ENCODE measurements at regions not wholly inside any gene's neighbourhood (a gene's known extent, or its start where the extent isn't known, plus 50 kb on each side); places are given as distances from the start of the nearest gene placed in this dataset.

GRCh38 chr22:49525801-49526535 lies 301.7 kb downstream of the BRD1 start:
- H3K27ac Mint-ChIP-seq, result no peak overlapping the region
- H3K4me3 Mint-ChIP-seq, result no peak overlapping the region
- peaks cover 2% of the 10 kb centered on the region for H3K9me3 Mint-ChIP-seq
- H3K36me3 Mint-ChIP-seq (ENCODE audit: low read depth), result peaks cover 2% of the 10 kb centered on the region
- DNase-seq, result no peak
- CTCF ChIA-PET, result no interaction called here
- H3K4me1 Mint-ChIP-seq, result no peaks in the 10 kb centered on the region
- no peaks in the 10 kb centered on the region for H3K27me3 Mint-ChIP-seq
- POLR2A ChIA-PET, result no interaction called here

- Mint-ChIP-seq H3K4me3 (no peak overlapping the region), H3K36me3 (ENCODE audit: low read depth) (peaks cover under 1% of the 10 kb centered on the region), H3K27me3 (no peaks in the 10 kb centered on the region), H3K27ac (no peak overlapping the region), H3K4me1 (no peaks in the 10 kb centered on the region), H3K9me3 (peaks cover 2% of the 10 kb centered on the region)
- CTCF ChIA-PET, result no interaction called here
- POLR2A ChIA-PET, result no interaction called here
- no peak for DNase-seq
Observed at GRCh38 chr22:49525360-49525759, 302.3 kb downstream of the BRD1 start.

- no peaks in the 10 kb centered on the region for H3K27me3 Mint-ChIP-seq
- no peak overlapping the region for H3K27ac Mint-ChIP-seq
- CTCF ChIA-PET, result no interaction called here
Observed at GRCh38 chr22:49524362-49524761, 303.3 kb downstream of the BRD1 start.

GRCh38 chr22:49523374-49524008 lies 304.2 kb downstream of the BRD1 start:
- Mint-ChIP-seq H3K27me3 (no peaks in the 10 kb centered on the region), H3K4me1 (no peaks in the 10 kb centered on the region), H3K36me3 (ENCODE audit: low read depth) (no peaks in the 10 kb centered on the region), H3K27ac (no peak overlapping the region), H3K4me3 (no peak overlapping the region), H3K9me3 (no peaks in the 10 kb centered on the region)
- CTCF ChIA-PET, result no interaction called here
- no peak for DNase-seq
- POLR2A ChIA-PET, result interaction anchor here (0.6 kb wide), 1 partner anchor 228 kb away, joined by 3 read pairs; no protein-coding TSS in a partner anchor

More at GRCh38 chr22:49524362-49524761, 303.3 kb downstream of the BRD1 start:
- POLR2A ChIA-PET, result no interaction called here
- Mint-ChIP-seq H3K9me3 (no peaks in the 10 kb centered on the region), H3K4me3 (no peak overlapping the region), H3K4me1 (no peaks in the 10 kb centered on the region), H3K36me3 (ENCODE audit: low read depth) (no peaks in the 10 kb centered on the region)
- no peak for DNase-seq

GRCh38 chr22:49522582-49523373 lies 304.9 kb downstream of the BRD1 start:
- H3K27ac Mint-ChIP-seq, result no peak overlapping the region
- CTCF ChIA-PET, result no interaction called here

GRCh38 chr22:49521787-49522224 lies 305.9 kb downstream of the BRD1 start:
- no peaks in the 10 kb centered on the region for H3K36me3 Mint-ChIP-seq (ENCODE audit: low read depth)
- no peak for DNase-seq
- no peaks in the 10 kb centered on the region for H3K9me3 Mint-ChIP-seq
- no peaks in the 10 kb centered on the region for H3K4me1 Mint-ChIP-seq
- ChIA-PET POLR2A (no interaction called here), CTCF (interaction anchor here (0.6 kb wide), 1 partner anchor 134 kb away, joined by 3 read pairs; no protein-coding TSS in a partner anchor)
- no peak overlapping the region for H3K27ac Mint-ChIP-seq
- no peaks in the 10 kb centered on the region for H3K27me3 Mint-ChIP-seq
- H3K4me3 Mint-ChIP-seq, result no peak overlapping the region

More at GRCh38 chr22:49522582-49523373, 304.9 kb downstream of the BRD1 start:
- H3K4me3 Mint-ChIP-seq, result no peak overlapping the region
- no peaks in the 10 kb centered on the region for H3K36me3 Mint-ChIP-seq (ENCODE audit: low read depth)
- no peaks in the 10 kb centered on the region for H3K4me1 Mint-ChIP-seq
- DNase-seq, result no peak
- POLR2A ChIA-PET, result no interaction called here
- no peaks in the 10 kb centered on the region for H3K27me3 Mint-ChIP-seq
- H3K9me3 Mint-ChIP-seq, result no peaks in the 10 kb centered on the region

GRCh38 chr22:49519117-49519737 lies 308.4 kb downstream of the BRD1 start:
- Mint-ChIP-seq H3K4me3 (no peak overlapping the region), H3K27ac (no peak overlapping the region), H3K36me3 (ENCODE audit: low read depth) (peaks cover 3% of the 10 kb centered on the region), H3K27me3 (no peaks in the 10 kb centered on the region), H3K9me3 (peaks cover 2% of the 10 kb centered on the region), H3K4me1 (no peaks in the 10 kb centered on the region)
- ChIA-PET POLR2A (no interaction called here), CTCF (interaction anchor here (1.8 kb wide), 1 partner anchor 17 kb away, joined by 3 read pairs; no protein-coding TSS in a partner anchor)
- DNase-seq, result no peak

- Mint-ChIP-seq H3K27me3 (no peaks in the 10 kb centered on the region), H3K9me3 (peaks cover 7% of the 10 kb centered on the region), H3K4me1 (no peaks in the 10 kb centered on the region), H3K36me3 (ENCODE audit: low read depth) (peaks cover 3% of the 10 kb centered on the region), H3K27ac (no peak overlapping the region), H3K4me3 (no peak overlapping the region)
- CTCF ChIA-PET, result interaction anchor here (1.8 kb wide), 1 partner anchor 16 kb away, joined by 3 read pairs; no protein-coding TSS in a partner anchor
- POLR2A ChIA-PET, result no interaction called here
- DNase-seq, result no peak
Observed at GRCh38 chr22:49518436-49518970, 309.2 kb downstream of the BRD1 start.

GRCh38 chr22:49517667-49518185 lies 309.9 kb downstream of the BRD1 start:
- H3K27ac Mint-ChIP-seq, result no peak overlapping the region
- H3K9me3 Mint-ChIP-seq, result peaks cover 9% of the 10 kb centered on the region
- no peaks in the 10 kb centered on the region for H3K27me3 Mint-ChIP-seq
- DNase-seq, result no peak
- no peak overlapping the region for H3K4me3 Mint-ChIP-seq
- no peaks in the 10 kb centered on the region for H3K4me1 Mint-ChIP-seq
- ChIA-PET CTCF (no interaction called here), POLR2A (no interaction called here)
- H3K36me3 Mint-ChIP-seq (ENCODE audit: low read depth), result peaks cover 6% of the 10 kb centered on the region

- Mint-ChIP-seq H3K27ac (no peak overlapping the region), H3K4me1 (peaks cover 3% of the 10 kb centered on the region), H3K4me3 (no peak overlapping the region), H3K9me3 (peaks cover 9% of the 10 kb centered on the region), H3K27me3 (no peaks in the 10 kb centered on the region), H3K36me3 (ENCODE audit: low read depth) (peaks cover 10% of the 10 kb centered on the region)
- ChIA-PET POLR2A (no interaction called here), CTCF (no interaction called here)
- DNase-seq, result no peak
Observed at GRCh38 chr22:49517211-49517610, 310.5 kb downstream of the BRD1 start.

GRCh38 chr22:49515475-49515874 lies 312.2 kb downstream of the BRD1 start:
- Mint-ChIP-seq H3K9me3 (peaks cover 19% of the 10 kb centered on the region), H3K27ac (no peak overlapping the region), H3K4me3 (no peak overlapping the region), H3K27me3 (no peaks in the 10 kb centered on the region), H3K4me1 (peaks cover 14% of the 10 kb centered on the region), H3K36me3 (ENCODE audit: low read depth) (peaks cover 21% of the 10 kb centered on the region)
- ChIA-PET POLR2A (no interaction called here), CTCF (no interaction called here)
- DNase-seq, result no peak

- Mint-ChIP-seq H3K9me3 (peaks cover 26% of the 10 kb centered on the region), H3K36me3 (ENCODE audit: low read depth) (peaks cover 25% of the 10 kb centered on the region), H3K4me3 (no peak overlapping the region), H3K27me3 (no peaks in the 10 kb centered on the region), H3K4me1 (peaks cover 14% of the 10 kb centered on the region), H3K27ac (no peak overlapping the region)
- CTCF ChIA-PET, result no interaction called here
- DNase-seq, result no peak
- POLR2A ChIA-PET, result no interaction called here
Observed at GRCh38 chr22:49514641-49515040, 313.0 kb downstream of the BRD1 start.

Data from activated CD4-positive, alpha-beta T cell treated with anti-CD3 and anti-CD28 coated beads, Interleukin-2, amount 10 ng/mL, durations not matched to agents 7 days and 5 days (primary cell).